ENCODE measurements at regions not wholly inside any gene's neighbourhood (a gene's known extent, or its start where the extent isn't known, plus 50 kb on each side); places are given as distances from the start of the nearest gene placed in this dataset.

- Histone ChIP-seq H3K27me3 (ENCODE audit: insufficient read depth) (no peaks in the 10 kb centered on the region), H3K4me2 (no peak overlapping the region), H3K9me2 (ENCODE audit: insufficient read depth) (peaks cover 5% of the 10 kb centered on the region; the same call in 1 of the 2 replicates), H3K4me1 (ENCODE audit: insufficient read depth) (peaks cover 3% of the 10 kb centered on the region; the same call in 1 of the 2 replicates), H3K27ac (ENCODE audit: low read depth) (no peak overlapping the region), H3K36me3 (ENCODE audit: insufficient read depth) (no peaks in the 10 kb centered on the region), H3K4me3 (no peak overlapping the region), H2AFZ (no peak overlapping the region), H3K79me2 (replicated peaks; ENCODE audit: insufficient read depth) (no peaks in the 10 kb centered on the region), H4K20me1 (replicated peaks; ENCODE audit: insufficient read depth) (no peaks in the 10 kb centered on the region), H3F3A (replicated peaks; ENCODE audit: low read depth) (no peaks in the 10 kb centered on the region)
- Mint-ChIP-seq H3K27ac (no peak overlapping the region), H3K4me3 (no peak overlapping the region), H3K27me3 (ENCODE audit: insufficient read depth, low read depth, poor library complexity) (no peaks in the 10 kb centered on the region), H3K9me3 (no peaks in the 10 kb centered on the region), H3K36me3 (ENCODE audit: low read depth) (no peaks in the 10 kb centered on the region), H3K4me1 (peaks cover 16% of the 10 kb centered on the region; the same call in 2 of the 3 replicates)
- TF ChIP-seq EZH2phosphoT487 (IDR thresholded peaks at IDR 0.05; ENCODE audit: unreplicated experiment), result no peak
- no peak for TF ChIP-seq EZH2 (IDR thresholded peaks at IDR 0.05; ENCODE audit: low read depth, unreplicated experiment)
- no peak for TF ChIP-seq ZNF331 (CRISPR knock-in tag; IDR thresholded peaks at IDR 0.05; ENCODE audit: low read depth)
- TF ChIP-seq, protein P1, sequence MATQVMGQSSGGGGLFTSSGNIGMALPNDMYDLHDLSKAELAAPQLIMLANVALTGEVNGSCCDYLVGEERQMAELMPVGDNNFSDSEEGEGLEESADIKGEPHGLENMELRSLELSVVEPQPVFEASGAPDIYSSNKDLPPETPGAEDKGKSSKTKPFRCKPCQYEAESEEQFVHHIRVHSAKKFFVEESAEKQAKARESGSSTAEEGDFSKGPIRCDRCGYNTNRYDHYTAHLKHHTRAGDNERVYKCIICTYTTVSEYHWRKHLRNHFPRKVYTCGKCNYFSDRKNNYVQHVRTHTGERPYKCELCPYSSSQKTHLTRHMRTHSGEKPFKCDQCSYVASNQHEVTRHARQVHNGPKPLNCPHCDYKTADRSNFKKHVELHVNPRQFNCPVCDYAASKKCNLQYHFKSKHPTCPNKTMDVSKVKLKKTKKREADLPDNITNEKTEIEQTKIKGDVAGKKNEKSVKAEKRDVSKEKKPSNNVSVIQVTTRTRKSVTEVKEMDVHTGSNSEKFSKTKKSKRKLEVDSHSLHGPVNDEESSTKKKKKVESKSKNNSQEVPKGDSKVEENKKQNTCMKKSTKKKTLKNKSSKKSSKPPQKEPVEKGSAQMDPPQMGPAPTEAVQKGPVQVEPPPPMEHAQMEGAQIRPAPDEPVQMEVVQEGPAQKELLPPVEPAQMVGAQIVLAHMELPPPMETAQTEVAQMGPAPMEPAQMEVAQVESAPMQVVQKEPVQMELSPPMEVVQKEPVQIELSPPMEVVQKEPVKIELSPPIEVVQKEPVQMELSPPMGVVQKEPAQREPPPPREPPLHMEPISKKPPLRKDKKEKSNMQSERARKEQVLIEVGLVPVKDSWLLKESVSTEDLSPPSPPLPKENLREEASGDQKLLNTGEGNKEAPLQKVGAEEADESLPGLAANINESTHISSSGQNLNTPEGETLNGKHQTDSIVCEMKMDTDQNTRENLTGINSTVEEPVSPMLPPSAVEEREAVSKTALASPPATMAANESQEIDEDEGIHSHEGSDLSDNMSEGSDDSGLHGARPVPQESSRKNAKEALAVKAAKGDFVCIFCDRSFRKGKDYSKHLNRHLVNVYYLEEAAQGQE (IDR thresholded peaks at IDR 0.05; ENCODE audit: unreplicated experiment), result no peak
- no peak for TF ChIP-seq ETS1 (IDR thresholded peaks at IDR 0.05)
- TF ChIP-seq ZNF114 (CRISPR knock-in tag; IDR thresholded peaks at IDR 0.05), result no peak
- TF ChIP-seq, protein P2, sequence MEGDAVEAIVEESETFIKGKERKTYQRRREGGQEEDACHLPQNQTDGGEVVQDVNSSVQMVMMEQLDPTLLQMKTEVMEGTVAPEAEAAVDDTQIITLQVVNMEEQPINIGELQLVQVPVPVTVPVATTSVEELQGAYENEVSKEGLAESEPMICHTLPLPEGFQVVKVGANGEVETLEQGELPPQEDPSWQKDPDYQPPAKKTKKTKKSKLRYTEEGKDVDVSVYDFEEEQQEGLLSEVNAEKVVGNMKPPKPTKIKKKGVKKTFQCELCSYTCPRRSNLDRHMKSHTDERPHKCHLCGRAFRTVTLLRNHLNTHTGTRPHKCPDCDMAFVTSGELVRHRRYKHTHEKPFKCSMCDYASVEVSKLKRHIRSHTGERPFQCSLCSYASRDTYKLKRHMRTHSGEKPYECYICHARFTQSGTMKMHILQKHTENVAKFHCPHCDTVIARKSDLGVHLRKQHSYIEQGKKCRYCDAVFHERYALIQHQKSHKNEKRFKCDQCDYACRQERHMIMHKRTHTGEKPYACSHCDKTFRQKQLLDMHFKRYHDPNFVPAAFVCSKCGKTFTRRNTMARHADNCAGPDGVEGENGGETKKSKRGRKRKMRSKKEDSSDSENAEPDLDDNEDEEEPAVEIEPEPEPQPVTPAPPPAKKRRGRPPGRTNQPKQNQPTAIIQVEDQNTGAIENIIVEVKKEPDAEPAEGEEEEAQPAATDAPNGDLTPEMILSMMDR (conservative IDR thresholded peaks at IDR 0.05; ENCODE audit: low read depth in 2 of 2), result no peak
- TF ChIP-seq STAT1 (IDR thresholded peaks at IDR 0.05; ENCODE audit: unreplicated experiment), result no peak
- no peak for TF ChIP-seq POLR2AphosphoS5 (IDR thresholded peaks at IDR 0.05; ENCODE audit: low read depth)
- TF ChIP-seq CREB1 (CRISPR knock-in tag; IDR thresholded peaks at IDR 0.05; ENCODE audit: low read depth), result no peak
- TF ChIP-seq, protein P3, sequence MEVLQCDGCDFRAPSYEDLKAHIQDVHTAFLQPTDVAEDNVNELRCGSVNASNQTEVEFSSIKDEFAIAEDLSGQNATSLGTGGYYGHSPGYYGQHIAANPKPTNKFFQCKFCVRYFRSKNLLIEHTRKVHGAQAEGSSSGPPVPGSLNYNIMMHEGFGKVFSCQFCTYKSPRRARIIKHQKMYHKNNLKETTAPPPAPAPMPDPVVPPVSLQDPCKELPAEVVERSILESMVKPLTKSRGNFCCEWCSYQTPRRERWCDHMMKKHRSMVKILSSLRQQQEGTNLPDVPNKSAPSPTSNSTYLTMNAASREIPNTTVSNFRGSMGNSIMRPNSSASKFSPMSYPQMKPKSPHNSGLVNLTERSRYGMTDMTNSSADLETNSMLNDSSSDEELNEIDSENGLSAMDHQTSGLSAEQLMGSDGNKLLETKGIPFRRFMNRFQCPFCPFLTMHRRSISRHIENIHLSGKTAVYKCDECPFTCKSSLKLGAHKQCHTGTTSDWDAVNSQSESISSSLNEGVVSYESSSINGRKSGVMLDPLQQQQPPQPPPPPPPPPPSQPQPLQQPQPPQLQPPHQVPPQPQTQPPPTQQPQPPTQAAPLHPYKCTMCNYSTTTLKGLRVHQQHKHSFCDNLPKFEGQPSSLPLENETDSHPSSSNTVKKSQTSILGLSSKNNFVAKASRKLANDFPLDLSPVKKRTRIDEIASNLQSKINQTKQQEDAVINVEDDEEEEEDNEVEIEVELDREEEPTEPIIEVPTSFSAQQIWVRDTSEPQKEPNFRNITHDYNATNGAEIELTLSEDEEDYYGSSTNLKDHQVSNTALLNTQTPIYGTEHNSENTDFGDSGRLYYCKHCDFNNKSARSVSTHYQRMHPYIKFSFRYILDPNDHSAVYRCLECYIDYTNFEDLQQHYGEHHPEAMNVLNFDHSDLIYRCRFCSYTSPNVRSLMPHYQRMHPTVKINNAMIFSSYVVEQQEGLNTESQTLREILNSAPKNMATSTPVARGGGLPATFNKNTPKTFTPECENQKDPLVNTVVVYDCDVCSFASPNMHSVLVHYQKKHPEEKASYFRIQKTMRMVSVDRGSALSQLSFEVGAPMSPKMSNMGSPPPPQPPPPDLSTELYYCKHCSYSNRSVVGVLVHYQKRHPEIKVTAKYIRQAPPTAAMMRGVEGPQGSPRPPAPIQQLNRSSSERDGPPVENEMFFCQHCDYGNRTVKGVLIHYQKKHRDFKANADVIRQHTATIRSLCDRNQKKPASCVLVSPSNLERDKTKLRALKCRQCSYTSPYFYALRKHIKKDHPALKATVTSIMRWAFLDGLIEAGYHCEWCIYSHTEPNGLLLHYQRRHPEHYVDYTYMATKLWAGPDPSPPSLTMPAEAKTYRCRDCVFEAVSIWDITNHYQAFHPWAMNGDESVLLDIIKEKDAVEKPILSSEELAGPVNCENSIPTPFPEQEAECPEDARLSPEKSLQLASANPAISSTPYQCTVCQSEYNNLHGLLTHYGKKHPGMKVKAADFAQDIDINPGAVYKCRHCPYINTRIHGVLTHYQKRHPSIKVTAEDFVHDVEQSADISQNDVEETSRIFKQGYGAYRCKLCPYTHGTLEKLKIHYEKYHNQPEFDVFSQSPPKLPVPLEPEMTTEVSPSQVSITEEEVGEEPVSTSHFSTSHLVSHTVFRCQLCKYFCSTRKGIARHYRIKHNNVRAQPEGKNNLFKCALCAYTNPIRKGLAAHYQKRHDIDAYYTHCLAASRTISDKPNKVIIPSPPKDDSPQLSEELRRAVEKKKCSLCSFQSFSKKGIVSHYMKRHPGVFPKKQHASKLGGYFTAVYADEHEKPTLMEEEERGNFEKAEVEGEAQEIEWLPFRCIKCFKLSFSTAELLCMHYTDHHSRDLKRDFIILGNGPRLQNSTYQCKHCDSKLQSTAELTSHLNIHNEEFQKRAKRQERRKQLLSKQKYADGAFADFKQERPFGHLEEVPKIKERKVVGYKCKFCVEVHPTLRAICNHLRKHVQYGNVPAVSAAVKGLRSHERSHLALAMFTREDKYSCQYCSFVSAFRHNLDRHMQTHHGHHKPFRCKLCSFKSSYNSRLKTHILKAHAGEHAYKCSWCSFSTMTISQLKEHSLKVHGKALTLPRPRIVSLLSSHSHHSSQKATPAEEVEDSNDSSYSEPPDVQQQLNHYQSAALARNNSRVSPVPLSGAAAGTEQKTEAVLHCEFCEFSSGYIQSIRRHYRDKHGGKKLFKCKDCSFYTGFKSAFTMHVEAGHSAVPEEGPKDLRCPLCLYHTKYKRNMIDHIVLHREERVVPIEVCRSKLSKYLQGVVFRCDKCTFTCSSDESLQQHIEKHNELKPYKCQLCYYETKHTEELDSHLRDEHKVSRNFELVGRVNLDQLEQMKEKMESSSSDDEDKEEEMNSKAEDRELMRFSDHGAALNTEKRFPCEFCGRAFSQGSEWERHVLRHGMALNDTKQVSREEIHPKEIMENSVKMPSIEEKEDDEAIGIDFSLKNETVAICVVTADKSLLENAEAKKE (CRISPR knock-in tag; IDR thresholded peaks at IDR 0.05), result no peak
- no peak for TF ChIP-seq NANOG (IDR thresholded peaks at IDR 0.05; ENCODE audit: borderline replicate concordance)
- no peak for TF ChIP-seq JUNB (IDR thresholded peaks at IDR 0.05; ENCODE audit: unreplicated experiment)
- ATAC-seq (no peak), DNase-seq (ENCODE audit: low spot score) (no peak)
These were observed 421.2 kb upstream of the FBXO33 start for GRCh38 chr14:39853441-39853840.

All from GM23338 (cell line).